CD14-positive monocyte (primary cell): ENCODE measurements at regions not wholly inside any gene's neighbourhood (a gene's known extent, or its start where the extent isn't known, plus 50 kb on each side); places are given as distances from the start of the nearest gene placed in this dataset.

Experiments used
- DNase-seq, 3 donors: peaks; one replicate each; pipeline ENCODE4 v3.0.0-alpha.2; 2011 to 2022
- H2AFZ ChIP-seq: 2 replicates; pipeline ENCODE4 v1.6.0; 2012; ENCODE audit warnings: mild to moderate bottlenecking, low read depth, low read length, inconsistent platforms; ENCODE audit not compliant: insufficient read depth, poor library complexity, severe bottlenecking
- H3K27ac ChIP-seq, 2 donors: 1 replicate in 1 of 2; 2 replicates in 1 of 2; pipeline ENCODE4 v1.5.1; 2012 to 2013; ENCODE audit warnings: low read length in 2 of 2, control low read depth in 1 of 2, inconsistent platforms in 1 of 2, low read depth in 1 of 2, mild to moderate bottlenecking in 1 of 2
- H3K27me3 ChIP-seq, 2 donors: one replicate each; pipeline versions ENCODE4 v1.6.0 to v1.6.1; 2011 to 2013; ENCODE audit warnings: low read length in 2 of 2; ENCODE audit not compliant: control insufficient read depth in 2 of 2, insufficient read depth in 2 of 2
- H3K36me3 ChIP-seq, 2 donors: replicated peaks in 1 of 2; 1 replicate in 1 of 2; 2 replicates in 1 of 2; pipeline versions ENCODE4 v1.5.1 to v1.6.1; 2012 to 2013; ENCODE audit warnings: low read length in 2 of 2, control low read depth in 1 of 2, inconsistent platforms in 1 of 2, mild to moderate bottlenecking in 1 of 2; ENCODE audit not compliant: insufficient read depth in 2 of 2, control insufficient read depth in 1 of 2
- H3K4me1 ChIP-seq, 2 donors: 1 replicate in 1 of 2; 2 replicates in 1 of 2; pipeline versions ENCODE4 v1.5.1 to v1.6.1; 2012 to 2013; ENCODE audit warnings: low read length in 2 of 2, control low read depth in 1 of 2, inconsistent platforms in 1 of 2, mild to moderate bottlenecking in 1 of 2, moderate library complexity in 1 of 2; ENCODE audit not compliant: insufficient read depth in 2 of 2, control insufficient read depth in 1 of 2
- H3K4me2 ChIP-seq: replicated peaks from 2 replicates; pipeline ENCODE3; 2012; ENCODE audit warnings: low read length, moderate library complexity, mild to moderate bottlenecking; ENCODE audit not compliant: poor library complexity, severe bottlenecking; ENCODE audit errors: extremely low read depth
- H3K4me3 ChIP-seq, 3 experiments: fragments of 200-600 bp in 1 of 3; sonication (generic) in 1 of 3; replicated peaks in 1 of 3; 1 replicate in 2 of 3; 2 replicates in 1 of 3; pipeline ENCODE4 v1.5.1; 2011 to 2013; ENCODE audit warnings: low read length in 3 of 3, mild to moderate bottlenecking in 3 of 3, control low read depth in 2 of 3, low read depth in 2 of 3, inconsistent platforms in 1 of 3, moderate library complexity in 1 of 3
- H3K79me2 ChIP-seq: 2 replicates; pipeline ENCODE4 v1.6.0; 2012; ENCODE audit warnings: mild to moderate bottlenecking, control low read depth, inconsistent platforms, low read length, moderate library complexity; ENCODE audit not compliant: insufficient read depth
- H3K9ac ChIP-seq: 2 replicates; pipeline ENCODE4 v1.6.0; 2017; ENCODE audit warnings: low read length, mild to moderate bottlenecking; ENCODE audit not compliant: insufficient read depth, poor library complexity, severe bottlenecking
- H3K9me3 ChIP-seq, 2 donors: replicated peaks in 1 of 2; 1 replicate in 1 of 2; 2 replicates in 1 of 2; pipeline versions ENCODE4 v1.5.1 to v1.6.1; 2012 to 2013; ENCODE audit warnings: low read length in 2 of 2, control low read depth in 1 of 2; ENCODE audit not compliant: control insufficient read depth in 1 of 2, insufficient read depth in 1 of 2
- H4K20me1 ChIP-seq: 2 replicates; pipeline ENCODE4 v1.6.0; 2012; ENCODE audit warnings: mild to moderate bottlenecking, low read length, control low read depth, moderate library complexity; ENCODE audit not compliant: insufficient read depth
- H3K27ac Mint-ChIP-seq, 7 donors: one replicate each; pipeline ENCODE4 v1.8.0; 2020; ENCODE audit warnings: mild to moderate bottlenecking in 7 of 7, mixed read lengths in 7 of 7, moderate library complexity in 6 of 7, inconsistent platforms in 2 of 7
- H3K27me3 Mint-ChIP-seq, 3 donors: one replicate each; pipeline ENCODE4 v1.8.0; 2021 to 2022; ENCODE audit warnings: low read depth in 3 of 3, mild to moderate bottlenecking in 3 of 3, mixed read lengths in 3 of 3, moderate library complexity in 3 of 3, inconsistent platforms in 1 of 3
- H3K36me3 Mint-ChIP-seq, 2 donors: one replicate each; pipeline ENCODE4 v1.8.0; 2020; ENCODE audit warnings: mixed read lengths in 2 of 2, inconsistent platforms in 1 of 2, mild to moderate bottlenecking in 1 of 2
- H3K4me1 Mint-ChIP-seq: one replicate; pipeline ENCODE4 v1.8.0; 2020; ENCODE audit warnings: mild to moderate bottlenecking, mixed read lengths
- H3K4me3 Mint-ChIP-seq, 2 donors: one replicate each; pipeline ENCODE4 v1.8.0; 2020; ENCODE audit warnings: mild to moderate bottlenecking in 2 of 2, mixed read lengths in 2 of 2, moderate library complexity in 1 of 2
- H3K9me3 Mint-ChIP-seq, 7 donors: one replicate each; pipeline ENCODE4 v1.8.0; 2020 to 2022; ENCODE audit warnings: mixed read lengths in 7 of 7, mild to moderate bottlenecking in 6 of 7, moderate library complexity in 6 of 7, inconsistent platforms in 2 of 7
- CTCF ChIP-seq: fragments of 200-600 bp; IDR thresholded peaks from one replicate; pipeline ENCODE4 v1.8.0; 2022; ENCODE audit warnings: antibody characterized with exemption, mild to moderate bottlenecking
- WGBS: methylation state at CpG from one replicate; pipeline ENCODE4 v1.1.5; 2013; ENCODE audit warnings: missing lambda C conversion rate; ENCODE audit not compliant: insufficient coverage; 5-methylcytosine and 5-hydroxymethylcytosine counted together
- intact Hi-C, 2 donors: fragments of 100-400 bp; cut with micrococcal nuclease; formaldehyde crosslinking; loops; one replicate each; pipeline versions ENCODE4 v1.15.0 to v1.15.1; 2023

GRCh38 chr1:166457700-166458099 is 290.9 kb upstream of the FAM78B start:
- Histone ChIP-seq H3K4me3 (no peak overlapping the region), H3K27me3 (no peaks in the 10 kb centered on the region), H3K4me2 (no peak overlapping the region), H3K79me2 (no peaks in the 10 kb centered on the region), H2AFZ (no peak overlapping the region), H3K36me3 (no peaks in the 10 kb centered on the region), H3K4me1 (no peaks in the 10 kb centered on the region), H3K9ac (no peak overlapping the region), H3K27ac (no peak overlapping the region), H3K9me3 (no peaks in the 10 kb centered on the region), H4K20me1 (no peaks in the 10 kb centered on the region)
- intact Hi-C loops, result no loop called here
- TF ChIP-seq CTCF, result no peak
- no peaks in the 10 kb centered on the region for H3K36me3 Mint-ChIP-seq
- H3K9me3 Mint-ChIP-seq, result peaks cover 0 to 4% (median 2%) of the 10 kb centered on the region in 7 donors
- peaks cover 0 to 2% (median 0%) of the 10 kb centered on the region in 3 donors for H3K27me3 Mint-ChIP-seq
- no peaks in the 10 kb centered on the region for H3K4me1 Mint-ChIP-seq
- no peak overlapping the region for H3K27ac Mint-ChIP-seq
- no peak overlapping the region for H3K4me3 Mint-ChIP-seq
- no CpG with 5 or more reads among the region's 2 CpGs for WGBS
- no peak for DNase-seq

GRCh38 chr1:166464333-166464732 is 297.5 kb upstream of the FAM78B start:
- no peak overlapping the region for H3K27ac Mint-ChIP-seq
- DNase-seq, result no peak
- no peak overlapping the region for H3K4me3 Mint-ChIP-seq
- H3K4me1 Mint-ChIP-seq, result no peaks in the 10 kb centered on the region
- Histone ChIP-seq H3K27me3 (no peaks in the 10 kb centered on the region), H3K27ac (no peak overlapping the region), H3K9ac (no peak overlapping the region), H3K4me1 (no peaks in the 10 kb centered on the region), H3K4me3 (no peak overlapping the region), H3K36me3 (no peaks in the 10 kb centered on the region), H3K9me3 (no peaks in the 10 kb centered on the region), H3K79me2 (no peaks in the 10 kb centered on the region), H2AFZ (no peak overlapping the region), H4K20me1 (no peaks in the 10 kb centered on the region), H3K4me2 (no peak overlapping the region)
- H3K27me3 Mint-ChIP-seq, result no peaks in the 10 kb centered on the region
- no CpG with 5 or more reads among the region's 1 CpG for WGBS
- TF ChIP-seq CTCF, result no peak
- no peaks in the 10 kb centered on the region for H3K36me3 Mint-ChIP-seq
- H3K9me3 Mint-ChIP-seq, result peaks cover 4 to 11% (median 8%) of the 10 kb centered on the region in 7 donors
- intact Hi-C loops, result no loop called here
